Dendritic cell treated with granulocyte-macrophage colony-stimulating factor and Interleukin-4, amounts not matched to agents 40 ng/mL and 50 ng/mL, for 4 days (primary cell): ENCODE measurements at regions not wholly inside any gene's neighbourhood (a gene's known extent, or its start where the extent isn't known, plus 50 kb on each side); places are given as distances from the start of the nearest gene placed in this dataset.

Experiments used
- H3K27ac Mint-ChIP-seq: one replicate; pipeline ENCODE4 v1.8.0; 2022; ENCODE audit warnings: mild to moderate bottlenecking, mixed read lengths
- H3K27me3 Mint-ChIP-seq: one replicate; pipeline ENCODE4 v1.8.0; 2022; ENCODE audit warnings: mild to moderate bottlenecking, mixed read lengths
- H3K36me3 Mint-ChIP-seq: one replicate; pipeline ENCODE4 v1.8.0; 2022; ENCODE audit warnings: low read depth, mixed read lengths
- H3K4me1 Mint-ChIP-seq: one replicate; pipeline ENCODE4 v1.8.0; 2022; ENCODE audit warnings: low read depth, mixed read lengths
- H3K4me3 Mint-ChIP-seq: one replicate; pipeline ENCODE4 v1.8.0; 2022; ENCODE audit warnings: mild to moderate bottlenecking, moderate library complexity, mixed read lengths
- H3K9me3 Mint-ChIP-seq: one replicate; pipeline ENCODE4 v1.8.0; 2022; ENCODE audit warnings: mixed read lengths
- intact Hi-C: fragments of 100-400 bp; cut with micrococcal nuclease; formaldehyde crosslinking; loops from one replicate; pipeline ENCODE4 v1.15.0; 2022

- Mint-ChIP-seq H3K36me3 (no peaks in the 10 kb centered on the region), H3K27ac (no peak overlapping the region), H3K4me1 (no peaks in the 10 kb centered on the region), H3K27me3 (no peaks in the 10 kb centered on the region), H3K9me3 (peaks cover 19% of the 10 kb centered on the region), H3K4me3 (no peak overlapping the region)
- intact Hi-C loops, result no loop called here
Observed at GRCh38 chr15:95600884-95601283, 729.6 kb upstream of the NR2F2 start.

DNA sequence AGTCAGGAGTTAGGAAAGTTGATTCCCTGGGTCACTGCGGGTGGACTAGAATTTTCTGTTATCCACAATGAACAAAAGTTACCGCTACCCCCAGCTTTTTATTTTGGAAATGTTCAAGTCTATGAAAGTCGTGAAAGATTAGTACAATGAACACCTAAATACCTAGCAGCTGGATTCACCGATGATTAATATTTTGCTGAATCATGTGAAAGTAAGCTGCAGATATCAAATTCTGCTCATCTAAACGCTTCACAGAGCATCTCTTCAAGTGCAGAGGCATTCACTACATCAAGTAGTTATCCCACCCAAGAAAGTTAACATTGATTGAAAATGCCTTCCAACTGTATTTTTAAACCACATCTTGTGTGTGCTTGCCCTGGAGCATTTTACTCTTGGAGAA, 729.0 kb upstream of the NR2F2 start:
- Mint-ChIP-seq H3K27me3 (no peaks in the 10 kb centered on the region), H3K27ac (no peak overlapping the region), H3K9me3 (peaks cover 19% of the 10 kb centered on the region), H3K4me3 (no peak overlapping the region), H3K36me3 (no peaks in the 10 kb centered on the region), H3K4me1 (no peaks in the 10 kb centered on the region)
- intact Hi-C loops, result no loop called here

GRCh38 chr15:95603802-95604201, 726.7 kb upstream of the NR2F2 start:
- no peaks in the 10 kb centered on the region for H3K4me1 Mint-ChIP-seq
- intact Hi-C loops, result no loop called here
- peaks cover 19% of the 10 kb centered on the region for H3K9me3 Mint-ChIP-seq
- no peaks in the 10 kb centered on the region for H3K27me3 Mint-ChIP-seq
- no peaks in the 10 kb centered on the region for H3K36me3 Mint-ChIP-seq
- no peak overlapping the region for H3K4me3 Mint-ChIP-seq
- no peak overlapping the region for H3K27ac Mint-ChIP-seq

- H3K4me1 Mint-ChIP-seq, result no peaks in the 10 kb centered on the region
- H3K27me3 Mint-ChIP-seq, result no peaks in the 10 kb centered on the region
- H3K9me3 Mint-ChIP-seq, result peaks cover 19% of the 10 kb centered on the region
- no peaks in the 10 kb centered on the region for H3K36me3 Mint-ChIP-seq
- intact Hi-C loops, result no loop called here
- no peak overlapping the region for H3K27ac Mint-ChIP-seq
- no peak overlapping the region for H3K4me3 Mint-ChIP-seq
Observed at GRCh38 chr15:95604634-95605036, 725.9 kb upstream of the NR2F2 start.

- intact Hi-C loops, result no loop called here
- H3K27me3 Mint-ChIP-seq, result no peaks in the 10 kb centered on the region
- no peak overlapping the region for H3K27ac Mint-ChIP-seq
- H3K9me3 Mint-ChIP-seq, result peaks cover 18% of the 10 kb centered on the region
- H3K4me1 Mint-ChIP-seq, result no peaks in the 10 kb centered on the region
- H3K36me3 Mint-ChIP-seq, result no peaks in the 10 kb centered on the region
- no peak overlapping the region for H3K4me3 Mint-ChIP-seq
Observed at GRCh38 chr15:95605098-95605497, 725.4 kb upstream of the NR2F2 start.

DNA sequence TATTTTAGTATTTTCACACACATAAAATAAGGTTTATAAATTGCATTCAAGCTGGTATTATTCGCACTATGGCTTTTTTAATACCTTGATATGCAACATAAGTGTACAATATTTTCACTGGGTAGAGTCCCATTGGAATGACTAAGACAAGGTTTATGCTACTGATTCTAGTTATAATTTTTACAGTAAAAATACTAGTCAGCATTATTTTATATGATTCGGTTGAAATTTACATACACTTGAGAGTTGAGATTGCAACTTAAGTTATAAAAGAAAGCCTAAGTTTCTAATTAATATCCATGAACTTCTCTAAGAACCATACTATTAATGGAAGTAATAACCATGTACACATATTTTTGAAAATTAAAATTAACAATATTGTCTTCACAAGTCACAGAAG, 723.9 kb upstream of the NR2F2 start:
- no peaks in the 10 kb centered on the region for H3K36me3 Mint-ChIP-seq
- no peaks in the 10 kb centered on the region for H3K4me1 Mint-ChIP-seq
- intact Hi-C loops, result no loop called here
- H3K27me3 Mint-ChIP-seq, result no peaks in the 10 kb centered on the region
- no peak overlapping the region for H3K27ac Mint-ChIP-seq
- no peak overlapping the region for H3K4me3 Mint-ChIP-seq
- peaks cover 8% of the 10 kb centered on the region for H3K9me3 Mint-ChIP-seq

- Mint-ChIP-seq H3K4me1 (no peaks in the 10 kb centered on the region), H3K4me3 (no peak overlapping the region), H3K36me3 (no peaks in the 10 kb centered on the region), H3K27ac (no peak overlapping the region), H3K9me3 (no peaks in the 10 kb centered on the region), H3K27me3 (no peaks in the 10 kb centered on the region)
- intact Hi-C loops, result no loop called here
Observed at GRCh38 chr15:95608371-95608770, 722.1 kb upstream of the NR2F2 start.

GRCh38 chr15:95609096-95609495, 721.4 kb upstream of the NR2F2 start:
- intact Hi-C loops, result no loop called here
- H3K4me1 Mint-ChIP-seq, result no peaks in the 10 kb centered on the region

GRCh38 chr15:95610945-95611344, 719.6 kb upstream of the NR2F2 start:
- Mint-ChIP-seq H3K4me1 (no peaks in the 10 kb centered on the region), H3K27ac (no peak overlapping the region), H3K4me3 (no peak overlapping the region), H3K27me3 (no peaks in the 10 kb centered on the region), H3K36me3 (no peaks in the 10 kb centered on the region), H3K9me3 (no peaks in the 10 kb centered on the region)
- intact Hi-C loops, result no loop called here

More at GRCh38 chr15:95609096-95609495, 721.4 kb upstream of the NR2F2 start:
- no peaks in the 10 kb centered on the region for H3K9me3 Mint-ChIP-seq
- H3K4me3 Mint-ChIP-seq, result no peak overlapping the region
- no peak overlapping the region for H3K27ac Mint-ChIP-seq
- no peaks in the 10 kb centered on the region for H3K27me3 Mint-ChIP-seq
- H3K36me3 Mint-ChIP-seq, result no peaks in the 10 kb centered on the region

DNA sequence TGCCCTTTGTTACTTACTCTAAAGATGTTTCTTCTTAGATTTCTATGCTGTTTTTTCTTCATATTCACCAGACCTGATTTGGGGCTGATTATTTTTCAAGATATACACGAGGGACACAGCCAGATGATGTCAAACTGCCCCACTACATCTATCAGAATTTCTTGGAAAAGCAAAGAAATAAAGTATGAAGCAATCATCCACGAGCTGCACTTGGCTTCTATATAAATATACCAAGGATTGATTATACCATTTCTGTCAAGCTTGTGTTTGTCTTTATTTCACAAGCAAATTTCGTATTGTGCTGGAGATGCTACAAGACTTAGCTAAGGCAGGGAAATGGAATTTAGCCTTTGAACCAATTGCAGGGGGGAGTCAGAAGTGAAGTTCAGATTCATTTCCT, 715.1 kb upstream of the NR2F2 start:
- intact Hi-C loops, result no loop called here
- H3K4me1 Mint-ChIP-seq, result no peaks in the 10 kb centered on the region
- no peak overlapping the region for H3K4me3 Mint-ChIP-seq
- no peaks in the 10 kb centered on the region for H3K36me3 Mint-ChIP-seq
- no peaks in the 10 kb centered on the region for H3K27me3 Mint-ChIP-seq
- no peak overlapping the region for H3K27ac Mint-ChIP-seq
- peaks cover 18% of the 10 kb centered on the region for H3K9me3 Mint-ChIP-seq

DNA sequence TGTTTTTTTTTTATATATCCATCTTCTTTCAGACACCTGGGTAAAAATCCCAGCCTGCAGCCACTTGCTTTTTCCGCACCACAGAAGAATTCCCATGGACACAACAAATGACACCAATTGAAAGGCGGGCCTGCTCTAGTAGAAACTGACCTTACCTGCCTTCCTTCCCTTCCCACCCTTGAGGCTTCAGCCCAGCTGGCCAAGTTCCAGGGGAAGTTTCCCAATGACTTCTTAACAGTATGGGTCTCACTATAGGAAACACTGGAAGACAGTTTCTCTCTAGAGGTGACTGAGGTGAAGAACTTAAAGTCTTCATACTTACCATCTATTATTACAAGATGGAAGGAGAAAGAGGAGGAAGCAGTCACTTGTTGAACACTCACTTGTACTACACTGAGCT, 714.2 kb upstream of the NR2F2 start:
- no peaks in the 10 kb centered on the region for H3K27me3 Mint-ChIP-seq
- H3K27ac Mint-ChIP-seq, result no peak overlapping the region
- no peak overlapping the region for H3K4me3 Mint-ChIP-seq
- no peaks in the 10 kb centered on the region for H3K36me3 Mint-ChIP-seq
- no peaks in the 10 kb centered on the region for H3K4me1 Mint-ChIP-seq
- peaks cover 18% of the 10 kb centered on the region for H3K9me3 Mint-ChIP-seq
- intact Hi-C loops, result no loop called here

GRCh38 chr15:95620934-95621579, 709.4 kb upstream of the NR2F2 start:
- Mint-ChIP-seq H3K36me3 (no peaks in the 10 kb centered on the region), H3K4me3 (no peak overlapping the region), H3K27me3 (no peaks in the 10 kb centered on the region), H3K4me1 (no peaks in the 10 kb centered on the region), H3K27ac (no peak overlapping the region), H3K9me3 (peaks cover 39% of the 10 kb centered on the region)
- intact Hi-C loops, result no loop called here

- Mint-ChIP-seq H3K36me3 (no peaks in the 10 kb centered on the region), H3K4me3 (no peak overlapping the region), H3K9me3 (peaks cover 39% of the 10 kb centered on the region), H3K4me1 (no peaks in the 10 kb centered on the region), H3K27ac (no peak overlapping the region), H3K27me3 (peaks cover 6% of the 10 kb centered on the region)
- intact Hi-C loops, result no loop called here
Observed at GRCh38 chr15:95622843-95623242, 707.7 kb upstream of the NR2F2 start.

- Mint-ChIP-seq H3K27ac (no peak overlapping the region), H3K9me3 (peaks cover 34% of the 10 kb centered on the region), H3K4me1 (no peaks in the 10 kb centered on the region), H3K4me3 (no peak overlapping the region), H3K36me3 (no peaks in the 10 kb centered on the region), H3K27me3 (peaks cover 6% of the 10 kb centered on the region)
- intact Hi-C loops, result no loop called here
Observed at GRCh38 chr15:95624100-95624499, 706.4 kb upstream of the NR2F2 start.

GRCh38 chr15:95624616-95625361, 705.7 kb upstream of the NR2F2 start:
- no peak overlapping the region for H3K27ac Mint-ChIP-seq
- H3K4me1 Mint-ChIP-seq, result no peaks in the 10 kb centered on the region
- intact Hi-C loops, result no loop called here
- peaks cover 28% of the 10 kb centered on the region for H3K9me3 Mint-ChIP-seq
- H3K36me3 Mint-ChIP-seq, result no peaks in the 10 kb centered on the region
- H3K27me3 Mint-ChIP-seq, result peaks cover 6% of the 10 kb centered on the region
- no peak overlapping the region for H3K4me3 Mint-ChIP-seq
